ENCODE measurements at regions not wholly inside any gene's neighbourhood (a gene's known extent, or its start where the extent isn't known, plus 50 kb on each side); places are given as distances from the start of the nearest gene placed in this dataset.

DNA sequence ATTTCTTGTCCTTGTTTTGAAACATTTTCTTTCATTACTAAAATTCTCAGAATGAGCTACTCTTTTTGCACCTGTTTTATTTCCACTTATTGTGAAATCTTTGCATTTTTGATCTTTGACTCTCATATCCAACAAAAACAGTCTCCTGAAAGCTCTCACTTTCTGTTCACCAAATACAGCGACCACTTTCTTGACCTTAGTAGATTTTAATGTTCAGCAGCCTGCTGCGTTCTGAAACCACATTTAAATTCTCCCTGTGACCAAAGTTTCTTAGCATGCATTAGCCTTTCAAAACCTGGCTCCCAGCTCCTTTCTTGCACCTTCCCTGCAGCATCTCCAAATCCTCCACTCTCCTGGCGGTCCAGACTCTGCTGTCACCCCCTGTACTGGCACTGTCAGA, 404.4 kb upstream of the PDE3A start:
- Histone ChIP-seq H3K27me3 (ENCODE audit: control insufficient read depth in 1 of 2, insufficient read depth in 2 of 2, low read length in 2 of 2) (no peaks in the 10 kb centered on the region), H3K4me3 (ENCODE audit: low read length in 2 of 2) (no peak overlapping the region), H3K9me3 (ENCODE audit: control insufficient read depth in 2 of 2, low read length in 2 of 2) (no peaks in the 10 kb centered on the region), H3K27ac (ENCODE audit: low read length) (no peak overlapping the region), H3K36me3 (ENCODE audit: control insufficient read depth in 2 of 2, insufficient read depth in 2 of 2, low read length in 2 of 2) (no peaks in the 10 kb centered on the region), H3K4me1 (ENCODE audit: control insufficient read depth, insufficient read depth, low read length) (no peaks in the 10 kb centered on the region), H3K9ac (ENCODE audit: low read length in 2 of 2) (no peak overlapping the region)

DNA sequence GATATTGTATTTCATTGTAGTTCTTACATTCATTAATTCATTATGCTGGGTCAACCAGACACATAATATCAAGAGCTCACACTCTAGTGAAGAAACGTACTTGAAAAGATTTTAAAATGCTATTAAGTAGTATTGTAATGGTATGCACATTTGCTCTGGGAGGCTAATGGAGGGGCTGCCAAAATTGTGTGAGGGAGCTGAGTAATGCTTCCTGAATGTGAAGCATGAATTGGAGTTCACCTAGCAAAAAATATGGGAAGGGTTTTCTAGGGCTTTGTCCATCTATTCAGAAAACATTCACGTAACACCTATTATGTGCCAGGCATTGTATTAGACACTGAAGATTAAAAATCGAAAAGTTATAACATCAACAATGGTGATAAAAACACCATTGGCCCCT, 403.8 kb upstream of the PDE3A start:
- Histone ChIP-seq H3K9ac (ENCODE audit: low read length in 2 of 2) (no peak overlapping the region), H3K36me3 (ENCODE audit: control insufficient read depth in 2 of 2, insufficient read depth in 2 of 2, low read length in 2 of 2) (no peaks in the 10 kb centered on the region), H3K4me1 (ENCODE audit: control insufficient read depth, insufficient read depth, low read length) (no peaks in the 10 kb centered on the region), H3K27me3 (ENCODE audit: control insufficient read depth in 1 of 2, insufficient read depth in 2 of 2, low read length in 2 of 2) (no peaks in the 10 kb centered on the region), H3K27ac (ENCODE audit: low read length) (no peak overlapping the region), H3K4me3 (ENCODE audit: low read length in 2 of 2) (no peak overlapping the region), H3K9me3 (ENCODE audit: control insufficient read depth in 2 of 2, low read length in 2 of 2) (no peaks in the 10 kb centered on the region)

GRCh38 chr12:19965196-19966038, 402.9 kb upstream of the PDE3A start:
- Histone ChIP-seq H3K4me3 (ENCODE audit: low read length in 2 of 2) (no peak overlapping the region), H3K27ac (ENCODE audit: low read length) (no peak overlapping the region), H3K4me1 (ENCODE audit: control insufficient read depth, insufficient read depth, low read length) (no peaks in the 10 kb centered on the region), H3K9ac (ENCODE audit: low read length in 2 of 2) (no peak overlapping the region), H3K9me3 (ENCODE audit: control insufficient read depth in 2 of 2, low read length in 2 of 2) (no peaks in the 10 kb centered on the region), H3K36me3 (ENCODE audit: control insufficient read depth in 2 of 2, insufficient read depth in 2 of 2, low read length in 2 of 2) (no peaks in the 10 kb centered on the region), H3K27me3 (ENCODE audit: control insufficient read depth in 1 of 2, insufficient read depth in 2 of 2, low read length in 2 of 2) (no peaks in the 10 kb centered on the region)

DNA sequence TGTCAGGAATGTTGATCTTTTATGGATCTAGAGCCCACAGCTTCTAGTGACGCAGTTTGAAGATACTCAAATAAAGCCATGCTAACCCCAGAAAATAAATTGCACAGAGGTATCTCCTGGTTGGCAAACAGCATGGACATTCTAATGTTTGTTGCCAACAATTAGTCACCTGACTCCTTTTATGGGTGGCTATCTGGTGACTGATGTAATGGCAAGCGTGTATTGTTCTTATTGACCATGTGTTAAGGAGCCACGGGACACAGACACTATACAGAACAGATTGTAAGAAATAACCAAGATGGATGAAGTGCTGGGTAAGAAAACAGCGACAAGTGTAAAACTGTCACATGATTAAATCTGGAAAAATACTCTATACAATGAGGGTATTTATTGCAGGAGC, 401.3 kb upstream of the PDE3A start:
- Histone ChIP-seq H3K27me3 (ENCODE audit: control insufficient read depth in 1 of 2, insufficient read depth in 2 of 2, low read length in 2 of 2) (no peaks in the 10 kb centered on the region), H3K27ac (ENCODE audit: low read length) (no peak overlapping the region), H3K9ac (ENCODE audit: low read length in 2 of 2) (no peak overlapping the region), H3K4me1 (ENCODE audit: control insufficient read depth, insufficient read depth, low read length) (no peaks in the 10 kb centered on the region), H3K9me3 (ENCODE audit: control insufficient read depth in 2 of 2, low read length in 2 of 2) (no peaks in the 10 kb centered on the region), H3K36me3 (ENCODE audit: control insufficient read depth in 2 of 2, insufficient read depth in 2 of 2, low read length in 2 of 2) (no peaks in the 10 kb centered on the region), H3K4me3 (ENCODE audit: low read length in 2 of 2) (no peak overlapping the region)

DNA sequence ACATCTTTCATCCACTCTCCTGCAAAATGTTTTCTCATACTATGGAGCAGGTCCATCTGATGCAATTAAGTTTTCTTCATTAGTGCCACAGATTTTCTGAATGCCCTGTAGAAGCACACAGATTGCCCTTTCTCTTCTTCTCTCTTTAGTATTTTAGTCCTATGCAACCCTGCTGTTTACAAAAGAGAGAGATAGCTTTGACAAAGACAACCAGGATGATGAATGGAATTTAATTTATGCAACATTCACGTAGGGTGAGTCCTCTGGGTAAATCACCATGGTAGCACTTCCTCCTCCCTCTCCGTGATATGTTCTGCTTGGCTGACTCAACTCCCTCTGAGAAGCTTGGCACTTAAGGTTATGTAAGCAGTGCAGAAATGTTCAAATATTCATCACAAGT, 400.9 kb upstream of the PDE3A start:
- Histone ChIP-seq H3K4me3 (ENCODE audit: low read length in 2 of 2) (no peak overlapping the region), H3K9ac (ENCODE audit: low read length in 2 of 2) (no peak overlapping the region), H3K27ac (ENCODE audit: low read length) (no peak overlapping the region), H3K27me3 (ENCODE audit: control insufficient read depth in 1 of 2, insufficient read depth in 2 of 2, low read length in 2 of 2) (no peaks in the 10 kb centered on the region), H3K4me1 (ENCODE audit: control insufficient read depth, insufficient read depth, low read length) (no peaks in the 10 kb centered on the region), H3K9me3 (ENCODE audit: control insufficient read depth in 2 of 2, low read length in 2 of 2) (no peaks in the 10 kb centered on the region), H3K36me3 (ENCODE audit: control insufficient read depth in 2 of 2, insufficient read depth in 2 of 2, low read length in 2 of 2) (no peaks in the 10 kb centered on the region)

DNA sequence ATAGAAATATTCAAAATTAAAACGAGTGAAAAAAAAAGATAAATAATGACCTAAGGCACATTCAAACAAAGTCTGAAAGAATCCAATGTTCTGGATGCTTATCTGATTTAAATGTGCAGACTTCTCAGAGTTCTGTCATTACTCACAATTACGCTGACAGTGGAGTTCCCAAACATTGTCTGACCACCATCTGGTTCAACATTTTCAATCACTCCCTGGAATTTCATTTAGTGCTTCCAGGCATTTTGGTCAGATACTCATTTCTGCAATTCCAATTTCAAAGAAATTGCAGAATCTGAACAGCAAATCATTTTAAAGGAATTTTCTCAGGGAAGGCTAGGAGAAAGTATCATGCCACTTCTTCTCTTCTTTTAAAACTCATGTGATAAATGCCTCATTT, 398.2 kb upstream of the PDE3A start:
- no peaks in the 10 kb centered on the region for H3K36me3 ChIP-seq (ENCODE audit: control insufficient read depth in 2 of 2, insufficient read depth in 2 of 2, low read length in 2 of 2)
- H3K9me3 ChIP-seq (ENCODE audit: control insufficient read depth in 2 of 2, low read length in 2 of 2) = no peaks in the 10 kb centered on the region
- H3K4me1 ChIP-seq (ENCODE audit: control insufficient read depth, insufficient read depth, low read length) = no peaks in the 10 kb centered on the region
- no peak overlapping the region for H3K9ac ChIP-seq (ENCODE audit: low read length in 2 of 2)
- H3K27ac ChIP-seq (ENCODE audit: low read length) = no peak overlapping the region
- H3K4me3 ChIP-seq (ENCODE audit: low read length in 2 of 2) = no peak overlapping the region
- H3K27me3 ChIP-seq (ENCODE audit: control insufficient read depth in 1 of 2, insufficient read depth in 2 of 2, low read length in 2 of 2) = no peaks in the 10 kb centered on the region

- Histone ChIP-seq H3K27me3 (ENCODE audit: control insufficient read depth in 1 of 2, insufficient read depth in 2 of 2, low read length in 2 of 2) (no peaks in the 10 kb centered on the region), H3K27ac (ENCODE audit: low read length) (no peak overlapping the region), H3K4me3 (ENCODE audit: low read length in 2 of 2) (no peak overlapping the region)
Observed at GRCh38 chr12:19970821-19971220, 397.5 kb upstream of the PDE3A start.

DNA sequence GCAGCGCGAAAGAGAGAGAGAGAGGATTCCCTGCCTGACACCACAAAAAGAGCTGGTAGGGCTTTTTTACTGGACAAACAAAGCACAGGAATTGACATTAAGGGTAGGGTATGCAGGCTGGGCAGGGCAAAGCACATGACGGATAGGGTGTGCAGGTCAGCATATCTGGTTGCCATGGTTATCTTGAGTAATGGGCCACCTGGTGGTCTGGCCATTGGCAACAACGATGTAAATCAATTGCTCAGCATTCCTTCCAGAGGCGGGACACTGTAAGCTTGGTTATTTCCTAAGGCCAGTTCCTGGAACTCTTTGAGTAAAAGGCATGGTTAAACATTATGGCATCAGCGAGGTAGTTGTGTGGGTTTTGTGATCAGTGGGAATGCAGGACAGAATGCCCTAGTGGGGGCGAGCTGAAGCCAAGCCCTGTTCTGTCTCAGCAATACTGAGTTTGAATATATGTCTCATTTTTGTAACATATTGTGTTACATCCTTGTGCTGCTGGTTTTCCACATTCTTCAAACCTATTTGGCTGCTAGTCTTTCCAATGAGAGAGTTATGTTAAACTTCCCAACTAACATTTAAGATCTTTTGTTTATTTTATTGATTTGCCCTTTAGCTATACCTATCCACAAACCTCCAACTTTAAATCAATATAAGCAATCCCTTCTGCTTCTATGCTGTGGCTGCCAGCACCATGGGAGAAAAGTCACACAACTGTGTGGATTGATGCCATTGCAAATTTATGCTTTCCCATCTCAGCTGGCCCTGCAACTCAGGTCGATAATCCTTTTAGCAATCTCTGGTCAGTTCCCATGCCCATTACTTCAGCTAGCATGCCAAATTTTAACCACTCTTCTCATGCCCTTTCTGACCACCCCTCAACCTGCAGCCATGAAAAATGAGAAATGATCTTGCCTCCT, 396.7 kb upstream of the PDE3A start:
- Histone ChIP-seq H3K27ac (ENCODE audit: low read length) (no peak overlapping the region), H3K4me3 (ENCODE audit: low read length in 2 of 2) (no peak overlapping the region)

More at GRCh38 chr12:19970821-19971220, 397.5 kb upstream of the PDE3A start:
- Histone ChIP-seq H3K36me3 (ENCODE audit: control insufficient read depth in 2 of 2, insufficient read depth in 2 of 2, low read length in 2 of 2) (no peaks in the 10 kb centered on the region), H3K9me3 (ENCODE audit: control insufficient read depth in 2 of 2, low read length in 2 of 2) (no peaks in the 10 kb centered on the region), H3K9ac (ENCODE audit: low read length in 2 of 2) (no peak overlapping the region), H3K4me1 (ENCODE audit: control insufficient read depth, insufficient read depth, low read length) (no peaks in the 10 kb centered on the region)

GRCh38 chr12:19972325-19973288, 395.7 kb upstream of the PDE3A start:
- no peaks in the 10 kb centered on the region for H3K4me1 ChIP-seq (ENCODE audit: control insufficient read depth, insufficient read depth, low read length)
- no peaks in the 10 kb centered on the region for H3K27me3 ChIP-seq (ENCODE audit: control insufficient read depth in 1 of 2, insufficient read depth in 2 of 2, low read length in 2 of 2)
- no peaks in the 10 kb centered on the region for H3K36me3 ChIP-seq (ENCODE audit: control insufficient read depth in 2 of 2, insufficient read depth in 2 of 2, low read length in 2 of 2)
- H3K4me3 ChIP-seq (ENCODE audit: low read length in 2 of 2) = no peak overlapping the region
- no peaks in the 10 kb centered on the region for H3K9me3 ChIP-seq (ENCODE audit: control insufficient read depth in 2 of 2, low read length in 2 of 2)
- no peak overlapping the region for H3K27ac ChIP-seq (ENCODE audit: low read length)
- no peak overlapping the region for H3K9ac ChIP-seq (ENCODE audit: low read length in 2 of 2)

More for the DNA sequence above, 396.7 kb upstream of the PDE3A start:
- no peak overlapping the region for H3K9ac ChIP-seq (ENCODE audit: low read length in 2 of 2)
- H3K4me1 ChIP-seq (ENCODE audit: control insufficient read depth, insufficient read depth, low read length) = no peaks in the 10 kb centered on the region
- no peaks in the 10 kb centered on the region for H3K27me3 ChIP-seq (ENCODE audit: control insufficient read depth in 1 of 2, insufficient read depth in 2 of 2, low read length in 2 of 2)
- H3K36me3 ChIP-seq (ENCODE audit: control insufficient read depth in 2 of 2, insufficient read depth in 2 of 2, low read length in 2 of 2) = no peaks in the 10 kb centered on the region
- H3K9me3 ChIP-seq (ENCODE audit: control insufficient read depth in 2 of 2, low read length in 2 of 2) = no peaks in the 10 kb centered on the region

- Histone ChIP-seq H3K9ac (ENCODE audit: low read length in 2 of 2) (no peak overlapping the region), H3K27ac (ENCODE audit: low read length) (no peak overlapping the region), H3K9me3 (ENCODE audit: control insufficient read depth in 2 of 2, low read length in 2 of 2) (no peaks in the 10 kb centered on the region), H3K4me1 (ENCODE audit: control insufficient read depth, insufficient read depth, low read length) (no peaks in the 10 kb centered on the region), H3K27me3 (ENCODE audit: control insufficient read depth in 1 of 2, insufficient read depth in 2 of 2, low read length in 2 of 2) (no peaks in the 10 kb centered on the region), H3K4me3 (ENCODE audit: low read length in 2 of 2) (no peak overlapping the region), H3K36me3 (ENCODE audit: control insufficient read depth in 2 of 2, insufficient read depth in 2 of 2, low read length in 2 of 2) (no peaks in the 10 kb centered on the region)
Observed at GRCh38 chr12:19978193-19978592, 390.1 kb upstream of the PDE3A start.
